GM23248 (cell line): ENCODE measurements at regions not wholly inside any gene's neighbourhood (a gene's known extent, or its start where the extent isn't known, plus 50 kb on each side); places are given as distances from the start of the nearest gene placed in this dataset.

Experiments used
- DNase-seq: peaks from one replicate; pipeline ENCODE4 v3.0.0-alpha.2; 2015
- H2AFZ ChIP-seq: fragments of 200-600 bp; sonication (generic); 2 replicates; pipeline ENCODE4 v1.6.1; 2016; ENCODE audit warnings: antibody characterized with exemption
- H3F3A ChIP-seq: fragments of 200-600 bp; sonication (generic); 2 replicates; pipeline ENCODE4 v1.6.1; 2016; ENCODE audit warnings: mild to moderate bottlenecking, antibody characterized with exemption, mixed run types; ENCODE audit not compliant: insufficient read depth
- H3K27ac ChIP-seq: fragments of 200-600 bp; sonication (generic); 2 replicates; pipeline ENCODE4 v1.5.1; 2016; ENCODE audit warnings: mild to moderate bottlenecking
- H3K27me3 ChIP-seq: fragments of 200-600 bp; sonication (generic); replicated peaks from 2 replicates; pipeline ENCODE4 v1.6.1; 2016; ENCODE audit warnings: mild to moderate bottlenecking; ENCODE audit not compliant: insufficient read depth
- H3K36me3 ChIP-seq: fragments of 200-600 bp; sonication (generic); 2 replicates; pipeline ENCODE4 v1.6.1; 2016; ENCODE audit warnings: low read depth, mild to moderate bottlenecking
- H3K4me1 ChIP-seq: fragments of 200-600 bp; sonication (generic); 2 replicates; pipeline ENCODE4 v1.6.1; 2016; ENCODE audit warnings: mild to moderate bottlenecking; ENCODE audit not compliant: insufficient read depth
- H3K4me2 ChIP-seq: fragments of 200-600 bp; sonication (generic); one replicate; pipeline ENCODE4 v1.6.1; 2016; ENCODE audit warnings: mild to moderate bottlenecking; ENCODE audit not compliant: unreplicated experiment
- H3K4me3 ChIP-seq: fragments of 200-600 bp; sonication (generic); 2 replicates; pipeline ENCODE4 v1.5.1; 2016; ENCODE audit warnings: mild to moderate bottlenecking
- H3K79me2 ChIP-seq: fragments of 200-600 bp; sonication (generic); 2 replicates; pipeline ENCODE4 v1.6.1; 2016; ENCODE audit warnings: mild to moderate bottlenecking; ENCODE audit not compliant: insufficient read depth
- H3K9ac ChIP-seq: fragments of 200-600 bp; sonication (generic); 2 replicates; pipeline ENCODE4 v1.6.1; 2016; ENCODE audit warnings: mild to moderate bottlenecking
- H3K9me2 ChIP-seq: fragments of 200-600 bp; sonication (generic); 2 replicates; pipeline ENCODE4 v1.6.1; 2016; ENCODE audit warnings: mixed run types, mild to moderate bottlenecking, moderate library complexity; ENCODE audit not compliant: insufficient read depth
- H3K9me3 ChIP-seq: fragments of 200-600 bp; sonication (generic); one replicate; pipeline ENCODE4 v1.6.1; 2017; ENCODE audit warnings: low read depth
- H4K20me1 ChIP-seq: fragments of 200-600 bp; sonication (generic); 2 replicates; pipeline ENCODE4 v1.6.0; 2016; ENCODE audit not compliant: insufficient read depth
- EZH2 ChIP-seq: fragments of 200-600 bp; sonication (generic); IDR thresholded peaks from 2 replicates; pipeline ENCODE4 v1.6.1; 2018; ENCODE audit warnings: antibody characterized with exemption, mild to moderate bottlenecking; ENCODE audit not compliant: insufficient read depth, poor library complexity, severe bottlenecking
- EZH2phosphoT487 ChIP-seq: fragments of 200-600 bp; sonication (generic); IDR thresholded peaks from 2 replicates; pipeline ENCODE4 v1.6.1; 2018; ENCODE audit warnings: antibody characterized with exemption, moderate library complexity, mild to moderate bottlenecking, low read depth; ENCODE audit not compliant: insufficient read depth
- WGBS, 2 experiments: methylation state at CpG; one replicate each; pipeline ENCODE4 v1.1.6; 2015 to 2017; ENCODE audit warnings: low lambda C conversion rate in 2 of 2, low coverage in 1 of 2; ENCODE audit errors: missing lambda C conversion rate in 2 of 2; 5-methylcytosine and 5-hydroxymethylcytosine counted together
- in situ Hi-C: fragments of 300-500 bp; cut with MboI; formaldehyde crosslinking; loops from 2 replicates; pipeline ENCODE4 v1.15.0; 2020

DNA sequence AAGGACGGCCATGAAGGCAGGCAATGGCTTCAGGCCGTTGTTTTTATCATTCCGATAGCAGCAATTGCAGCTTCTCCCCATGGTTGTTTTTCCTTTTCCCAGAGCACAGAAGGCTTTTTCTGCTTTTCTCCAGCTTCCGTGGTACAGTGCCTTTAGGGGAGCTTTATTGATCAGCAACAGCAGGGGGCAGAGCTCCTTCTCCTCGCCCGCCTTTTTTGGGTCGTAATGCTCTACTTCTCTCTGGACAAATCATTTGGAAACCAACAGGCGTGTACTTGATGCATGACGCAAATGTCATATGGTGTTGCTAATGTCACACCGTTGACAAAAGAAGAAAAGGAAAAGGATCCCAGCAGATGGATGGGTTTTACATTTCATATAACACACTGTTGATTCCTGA is 79.7 kb upstream of the SNRK start:
- no peaks in the 10 kb centered on the region for H3K36me3 ChIP-seq
- no peak for TF ChIP-seq EZH2phosphoT487
- WGBS, 2 experiments, result 76 to 80% methylated on average over 10 of the region's 10 CpGs
- no peak for DNase-seq
- H3K4me1 ChIP-seq, result no peaks in the 10 kb centered on the region
- no peaks in the 10 kb centered on the region for H3K27me3 ChIP-seq
- H3K27ac ChIP-seq, result no peak overlapping the region
- H3K9me2 ChIP-seq, result no peaks in the 10 kb centered on the region
- no peaks in the 10 kb centered on the region for H3F3A ChIP-seq
- no peaks in the 10 kb centered on the region for H4K20me1 ChIP-seq
- H3K4me2 ChIP-seq, result no peak overlapping the region
- no peaks in the 10 kb centered on the region for H3K79me2 ChIP-seq
- no peak overlapping the region for H2AFZ ChIP-seq
- H3K4me3 ChIP-seq, result no peak overlapping the region
- in situ Hi-C loops, result no loop called here
- H3K9ac ChIP-seq, result no peak overlapping the region
- H3K9me3 ChIP-seq, result no peaks in the 10 kb centered on the region

DNA sequence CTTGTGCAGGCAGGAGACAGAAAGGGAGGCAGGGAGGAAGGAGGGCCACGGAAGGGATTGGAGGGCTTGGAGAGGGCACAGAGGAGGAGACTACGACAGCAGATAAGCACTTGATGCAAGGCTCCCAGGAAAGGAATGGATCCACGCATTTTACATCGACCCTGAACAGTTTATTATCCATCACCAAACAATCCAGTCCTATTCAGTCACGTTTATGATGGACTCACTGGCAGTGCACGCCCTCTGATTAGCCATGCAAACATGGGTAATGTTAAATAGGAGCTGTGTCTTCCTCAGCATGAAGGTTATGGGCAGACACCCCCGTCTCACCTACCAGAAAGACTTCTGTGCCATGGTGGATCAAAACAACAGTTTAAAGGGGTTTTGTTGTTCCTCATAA is 80.2 kb upstream of the SNRK start:
- TF ChIP-seq EZH2phosphoT487 (no peak), EZH2 (no peak)
- WGBS, 2 experiments, result 54 to 62% methylated on average over 7 of the region's 7 CpGs
- no peak overlapping the region for H3K4me2 ChIP-seq
- H3K27me3 ChIP-seq, result no peaks in the 10 kb centered on the region
- H3F3A ChIP-seq, result no peaks in the 10 kb centered on the region
- no peaks in the 10 kb centered on the region for H3K79me2 ChIP-seq
- H3K9me3 ChIP-seq, result no peaks in the 10 kb centered on the region
- no peak overlapping the region for H3K9ac ChIP-seq
- H3K9me2 ChIP-seq, result no peaks in the 10 kb centered on the region
- in situ Hi-C loops, result no loop called here
- H4K20me1 ChIP-seq, result no peaks in the 10 kb centered on the region
- H3K36me3 ChIP-seq, result no peaks in the 10 kb centered on the region
- no peak for DNase-seq
- H2AFZ ChIP-seq, result no peak overlapping the region
- H3K27ac ChIP-seq, result no peak overlapping the region
- H3K4me3 ChIP-seq, result no peak overlapping the region
- no peaks in the 10 kb centered on the region for H3K4me1 ChIP-seq

- in situ Hi-C loops, result no loop called here
- Histone ChIP-seq H3K27ac (no peak overlapping the region), H3K79me2 (no peaks in the 10 kb centered on the region), H3K9ac (no peak overlapping the region), H3F3A (no peaks in the 10 kb centered on the region), H3K27me3 (no peaks in the 10 kb centered on the region), H3K9me2 (no peaks in the 10 kb centered on the region), H3K9me3 (no peaks in the 10 kb centered on the region), H3K36me3 (no peaks in the 10 kb centered on the region), H3K4me2 (no peak overlapping the region), H3K4me1 (no peaks in the 10 kb centered on the region), H2AFZ (no peak overlapping the region), H4K20me1 (no peaks in the 10 kb centered on the region), H3K4me3 (no peak overlapping the region)
- DNase-seq, result no peak
- TF ChIP-seq EZH2phosphoT487 (no peak), EZH2 (no peak)
- WGBS, 2 experiments, result 17 to 23% methylated on average over 3 of the region's 3 CpGs
Measured at GRCh38 chr3:43203022-43203421, 83.3 kb upstream of the SNRK start.

- no peaks in the 10 kb centered on the region for H3K27me3 ChIP-seq
- WGBS, 2 experiments, result 78 to 81% methylated on average over 1 of the region's 1 CpG
- in situ Hi-C loops, result no loop called here
Measured at GRCh38 chr3:43201581-43201980, 84.8 kb upstream of the SNRK start.

DNA sequence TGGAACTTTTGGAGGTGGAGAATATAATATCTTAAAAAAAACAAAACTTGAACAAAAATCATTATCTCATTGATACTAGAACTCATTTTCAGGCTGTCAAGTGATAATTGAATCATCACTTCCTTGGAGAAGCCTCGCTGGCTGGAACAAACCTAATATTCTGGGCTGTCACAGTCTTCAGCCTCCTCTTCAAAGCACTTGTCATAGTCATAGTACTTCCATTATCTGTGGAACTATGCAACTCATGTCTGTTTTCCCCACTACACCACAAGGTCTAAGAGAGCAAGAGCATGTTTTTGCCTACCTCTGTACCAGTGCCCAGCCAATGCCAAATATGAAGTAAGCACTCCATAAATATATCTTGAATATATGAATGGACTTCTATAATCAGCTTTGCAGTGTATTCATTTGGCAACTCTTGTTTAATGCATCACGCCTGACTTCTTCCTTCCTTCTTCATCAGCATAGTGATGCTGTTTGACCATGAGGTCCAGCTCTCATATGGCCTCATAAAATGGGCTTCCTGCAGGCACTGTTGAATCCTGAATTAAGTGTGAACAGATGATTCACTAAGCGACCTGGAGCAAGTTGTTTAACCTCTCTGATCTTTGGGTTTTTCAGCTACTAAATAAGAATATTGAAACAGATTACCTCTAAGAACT is 86.6 kb upstream of the SNRK start:
- H3K4me2 ChIP-seq, result no peak overlapping the region
- H3K4me3 ChIP-seq, result no peak overlapping the region
- in situ Hi-C loops, result no loop called here
- H3K27me3 ChIP-seq, result peaks cover 9% of the 10 kb centered on the region; the same call in 1 of the 2 replicates
- no peaks in the 10 kb centered on the region for H3K36me3 ChIP-seq
- H3F3A ChIP-seq, result no peaks in the 10 kb centered on the region
- H3K27ac ChIP-seq, result no peak overlapping the region
- H2AFZ ChIP-seq, result no peak overlapping the region
- no peaks in the 10 kb centered on the region for H3K79me2 ChIP-seq
- TF ChIP-seq EZH2phosphoT487 (no peak), EZH2 (no peak)
- no peaks in the 10 kb centered on the region for H3K4me1 ChIP-seq
- DNase-seq, result no peak
- no peaks in the 10 kb centered on the region for H4K20me1 ChIP-seq
- WGBS, 2 experiments, result 47 to 48% methylated on average over 3 of the region's 3 CpGs
- H3K9me3 ChIP-seq, result no peaks in the 10 kb centered on the region
- H3K9ac ChIP-seq, result no peak overlapping the region
- no peaks in the 10 kb centered on the region for H3K9me2 ChIP-seq

More at GRCh38 chr3:43201581-43201980, 84.8 kb upstream of the SNRK start:
- Histone ChIP-seq H3K4me1 (no peaks in the 10 kb centered on the region), H4K20me1 (no peaks in the 10 kb centered on the region), H3K36me3 (no peaks in the 10 kb centered on the region), H3K79me2 (no peaks in the 10 kb centered on the region), H3K4me2 (no peak overlapping the region), H3K27ac (no peak overlapping the region), H3K9ac (no peak overlapping the region), H3K9me3 (no peaks in the 10 kb centered on the region), H2AFZ (no peak overlapping the region), H3K9me2 (no peaks in the 10 kb centered on the region), H3K4me3 (no peak overlapping the region), H3F3A (no peaks in the 10 kb centered on the region)
- DNase-seq, result no peak
- TF ChIP-seq EZH2 (no peak), EZH2phosphoT487 (no peak)
